Epithelial cell of esophagus (primary cell): ENCODE measurements at regions not wholly inside any gene's neighbourhood (a gene's known extent, or its start where the extent isn't known, plus 50 kb on each side); places are given as distances from the start of the nearest gene placed in this dataset.

Source experiments
- DNase-seq: peaks from one replicate; pipeline ENCODE4 v3.0.0; 2010; ENCODE audit warnings: low read depth
- H3K4me3 ChIP-seq: 2 replicates; pipeline ENCODE4 v1.5.1; 2011; ENCODE audit warnings: mild to moderate bottlenecking, low read length, control low read depth
- CTCF ChIP-seq: IDR thresholded peaks from 2 replicates; pipeline ENCODE4 v1.5.1; 2011; ENCODE audit warnings: low read depth, mild to moderate bottlenecking, low read length, control low read depth, inconsistent platforms; ENCODE audit not compliant: insufficient read depth; ENCODE audit errors: missing control alignments

DNA sequence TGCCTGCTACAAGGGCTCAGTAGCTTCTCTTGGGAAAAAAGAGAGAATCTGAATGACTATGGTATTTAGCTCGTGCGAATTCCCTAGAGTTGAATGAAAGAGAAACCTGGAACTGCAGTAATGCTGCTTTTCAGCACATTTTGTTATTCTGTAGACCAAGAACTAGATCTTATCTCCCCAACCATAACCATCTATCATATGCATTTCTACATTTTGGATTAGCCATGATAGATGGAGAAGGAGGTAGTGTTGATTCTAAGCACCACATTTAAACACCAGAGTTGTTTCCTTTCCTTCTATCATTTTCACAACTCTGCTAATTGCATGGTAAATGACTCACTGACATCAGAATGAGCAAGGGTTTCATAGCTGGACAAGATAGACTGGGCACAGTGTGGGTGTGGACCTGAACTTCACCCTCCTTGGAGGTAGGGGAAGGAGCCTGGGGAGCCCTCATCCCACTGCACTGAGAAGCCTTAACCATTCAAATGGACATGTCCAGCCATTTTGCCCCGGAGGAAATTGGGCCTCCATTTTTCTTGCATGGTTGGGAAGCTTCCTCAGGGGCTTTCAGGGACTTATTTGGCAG, 55.3 kb upstream of the BMPER start:
- no peak for TF ChIP-seq CTCF
- DNase-seq, result peak; percentile 54
- H3K4me3 ChIP-seq, result no peak overlapping the region

- no peak for DNase-seq
- no peak for TF ChIP-seq CTCF
- no peak overlapping the region for H3K4me3 ChIP-seq
These were observed 54.6 kb upstream of the BMPER start for GRCh38 chr7:33850768-33851167.

- no peak for TF ChIP-seq CTCF
- DNase-seq, result no peak
- H3K4me3 ChIP-seq, result no peak overlapping the region
These were observed 52.5 kb upstream of the BMPER start for GRCh38 chr7:33852838-33853237.

GRCh38 chr7:33853361-33854062, 51.8 kb upstream of the BMPER start:
- no peak for DNase-seq
- no peak overlapping the region for H3K4me3 ChIP-seq
- no peak for TF ChIP-seq CTCF

DNA sequence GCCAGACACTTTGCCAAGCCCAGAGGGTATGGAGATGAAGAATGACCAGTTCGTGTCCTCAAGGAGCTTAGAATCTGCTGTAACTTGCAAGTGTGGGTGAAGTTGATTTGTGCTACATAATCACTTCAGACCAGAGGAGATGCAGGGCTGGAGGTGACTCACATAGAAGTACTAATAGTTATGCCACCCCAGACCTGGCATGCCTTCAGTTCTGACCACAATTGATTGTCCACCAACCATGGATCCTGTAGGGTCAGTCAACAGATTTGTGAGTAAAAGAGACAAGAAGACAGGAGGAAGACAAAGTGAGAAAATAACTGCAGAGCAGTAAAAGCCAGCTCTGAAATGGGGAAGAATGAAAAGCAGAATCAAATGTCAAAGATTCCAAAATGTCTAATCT, 51.2 kb upstream of the BMPER start:
- peak; percentile 32 for DNase-seq
- no peak for TF ChIP-seq CTCF
- H3K4me3 ChIP-seq, result no peak overlapping the region

DNA sequence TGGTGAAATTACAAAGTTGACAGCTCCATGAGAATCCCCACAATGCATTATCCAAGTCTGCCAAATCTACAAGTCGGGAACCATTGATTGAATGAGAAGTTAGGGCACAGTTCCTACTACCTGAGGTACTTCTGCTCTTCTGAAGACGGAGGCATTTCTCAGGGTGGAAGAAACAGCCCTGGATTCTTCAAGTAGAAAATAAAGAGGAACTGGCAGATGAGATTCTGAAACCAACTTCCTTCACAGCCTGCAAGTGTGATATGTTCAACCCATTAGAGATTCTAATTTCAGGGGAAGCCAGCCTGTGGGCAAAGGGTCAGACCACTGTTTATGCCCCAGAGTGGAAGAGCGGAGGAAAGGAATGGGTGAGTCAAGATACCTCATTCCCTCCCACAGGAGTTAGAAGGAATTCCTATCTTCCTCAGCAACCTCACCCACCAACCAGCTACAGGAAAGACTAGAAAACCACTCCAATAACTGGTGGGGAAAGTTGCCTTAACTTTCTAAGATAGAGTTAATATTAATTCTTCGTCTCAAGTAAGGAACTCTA, 50.5 kb upstream of the BMPER start:
- no peak overlapping the region for H3K4me3 ChIP-seq
- DNase-seq, result peak; percentile 21
- TF ChIP-seq CTCF, result no peak
